ENCODE measurements at regions not wholly inside any gene's neighbourhood (a gene's known extent, or its start where the extent isn't known, plus 50 kb on each side); places are given as distances from the start of the nearest gene placed in this dataset.
A peak's percentile ranks its signal among the peaks of the same experiment; 100 is the strongest.

DNA sequence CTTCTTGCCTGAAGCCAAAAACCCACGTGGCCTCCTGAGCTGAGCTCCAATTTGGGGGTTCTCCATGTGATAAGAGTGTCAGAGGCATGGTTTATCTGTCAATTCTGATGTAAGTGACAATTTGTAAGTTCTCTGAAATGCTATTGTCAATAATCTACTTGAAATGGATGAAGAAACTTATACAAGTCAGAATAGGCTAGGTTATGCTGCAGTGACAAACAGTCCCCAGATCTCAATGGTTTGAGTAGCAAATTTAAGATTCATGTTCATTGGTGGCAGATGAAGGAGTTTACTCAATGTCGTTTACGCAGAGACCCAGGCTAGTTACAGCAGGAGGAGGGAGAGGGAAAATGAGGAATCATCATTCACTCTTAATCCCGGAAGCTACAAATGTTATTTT, 352.4 kb downstream of the KIF16B start:
- DNase-seq (ENCODE audit: low spot score) = no peak

DNA sequence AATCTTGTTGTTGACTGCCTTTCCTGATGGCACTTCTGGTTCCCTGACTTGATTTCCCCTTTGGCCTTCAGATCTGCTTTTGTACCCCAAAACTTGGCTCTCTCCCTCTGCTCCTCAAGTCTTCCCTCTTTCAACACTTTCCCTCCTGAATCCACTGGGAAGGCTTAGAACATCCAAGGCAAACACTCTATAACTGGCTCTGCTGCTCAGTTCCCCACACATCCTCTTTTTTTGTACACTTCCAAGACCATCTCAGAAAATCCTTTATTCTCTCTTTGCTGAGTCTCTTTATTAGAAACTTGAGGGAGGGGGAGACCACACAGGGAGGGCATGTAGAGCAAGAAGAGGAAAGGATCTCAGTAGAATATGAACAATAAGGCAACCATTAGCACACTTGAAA, 354.1 kb downstream of the KIF16B start:
- DNase-seq (ENCODE audit: low spot score) = no peak

DNA sequence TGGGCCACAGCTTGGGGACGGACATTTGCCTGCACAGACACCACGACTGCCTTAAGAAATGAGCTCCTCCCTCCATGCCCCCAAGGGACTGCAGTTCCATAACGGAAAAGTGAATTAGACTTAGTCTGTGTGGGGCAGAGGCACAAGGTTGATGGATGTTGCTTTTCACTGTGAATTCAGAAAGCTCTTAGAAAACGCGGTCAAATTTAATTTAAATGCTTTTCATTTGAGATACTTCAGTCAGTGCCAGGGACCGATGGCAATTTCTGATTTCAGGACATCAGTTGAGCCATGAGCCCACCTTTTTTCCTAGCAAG, 356.4 kb downstream of the KIF16B start:
- no peak for DNase-seq (ENCODE audit: low spot score)

DNA sequence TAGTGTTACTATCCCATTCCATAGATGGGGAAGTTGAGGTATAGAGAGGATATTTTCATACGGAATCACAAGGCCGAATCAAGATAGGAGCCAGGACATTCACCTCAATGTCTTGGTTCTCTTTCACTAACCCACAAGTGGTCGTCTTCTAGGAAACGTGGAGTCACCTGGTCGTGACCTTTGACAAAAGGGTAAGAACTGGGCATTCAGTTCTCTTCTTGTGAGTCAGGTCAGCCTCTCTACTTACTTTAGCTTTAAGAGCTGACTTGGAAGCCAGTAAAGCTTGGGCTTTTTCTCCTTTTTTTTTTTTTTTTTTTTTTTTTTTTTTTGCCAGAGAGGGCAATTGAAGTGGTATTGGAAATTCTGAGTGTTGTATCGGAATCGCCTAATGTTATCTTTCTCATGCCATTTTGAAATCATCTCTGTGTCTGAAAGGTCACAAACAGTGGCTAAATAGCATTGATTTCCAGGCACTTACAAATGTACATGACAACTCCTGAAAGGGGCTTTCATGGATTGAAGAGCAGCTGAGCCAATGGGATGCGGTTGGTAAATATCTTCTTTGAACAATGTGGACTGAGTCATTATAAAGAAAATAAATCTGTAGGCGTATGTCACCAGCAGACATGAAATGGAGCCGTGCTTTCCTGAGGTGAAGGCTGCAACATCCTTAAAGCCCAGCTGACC, 356.9 kb downstream of the KIF16B start:
- DNase-seq (ENCODE audit: low spot score) = no peak

DNA sequence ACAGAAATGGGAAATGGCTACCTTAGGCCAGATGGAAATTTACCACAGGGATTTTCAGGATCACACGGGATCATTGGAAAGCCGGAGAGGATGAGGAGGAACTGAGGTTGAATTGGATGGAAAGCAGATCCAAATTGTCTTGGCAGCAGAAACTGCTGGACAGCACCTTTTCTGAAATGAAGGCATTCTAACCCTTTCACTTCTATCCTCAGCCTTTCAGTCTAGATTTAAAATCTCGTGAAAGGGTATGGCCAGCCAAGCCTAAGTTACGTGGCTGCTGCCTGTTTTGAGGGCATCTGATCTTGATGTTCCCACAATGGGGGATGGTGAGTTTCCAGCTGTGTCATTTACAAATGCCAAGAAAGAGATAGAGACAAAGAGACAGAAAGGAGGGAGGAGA, 358.2 kb downstream of the KIF16B start:
- DNase-seq (ENCODE audit: low spot score) = no peak

DNA sequence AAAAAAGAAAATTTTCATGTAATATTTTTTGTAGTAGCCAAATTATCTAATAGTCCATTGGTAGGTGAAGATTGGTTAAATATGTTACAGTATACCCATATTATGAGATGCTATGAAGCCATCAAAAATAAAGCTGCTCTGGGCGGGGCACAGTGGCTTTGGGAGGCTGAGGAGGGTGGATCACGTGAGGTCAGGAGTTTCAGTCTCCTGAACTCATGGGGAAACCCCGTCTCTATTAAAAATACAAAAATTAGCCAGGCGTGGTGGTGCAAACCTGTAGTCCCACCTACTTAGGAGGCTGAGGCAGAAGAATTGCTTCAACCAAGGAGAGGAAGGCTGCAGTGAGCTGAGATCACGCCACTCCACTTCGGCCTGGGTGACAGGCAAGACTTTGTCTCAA, 360.5 kb downstream of the KIF16B start:
- no peak for DNase-seq (ENCODE audit: low spot score)

DNA sequence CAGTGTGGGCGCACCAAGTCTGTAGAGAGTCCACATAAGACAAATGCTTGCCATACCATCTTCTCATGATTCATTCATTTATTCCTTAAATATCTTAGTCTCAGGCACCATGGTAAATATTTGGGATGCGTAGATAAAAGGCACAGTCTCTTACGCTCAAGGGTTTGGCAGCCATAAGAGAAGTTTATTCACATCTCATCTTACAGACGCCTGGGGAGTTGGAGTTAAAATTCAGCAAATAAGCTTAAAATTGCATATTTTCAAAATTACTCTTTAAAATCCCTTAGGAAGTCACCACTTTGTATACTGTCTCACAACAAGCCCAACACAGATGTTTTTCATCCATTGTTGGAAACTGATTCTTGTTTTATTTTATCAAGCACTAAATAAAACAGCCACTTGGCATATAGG, 363.3 kb downstream of the KIF16B start:
- DNase-seq (ENCODE audit: low spot score) = no peak

DNA sequence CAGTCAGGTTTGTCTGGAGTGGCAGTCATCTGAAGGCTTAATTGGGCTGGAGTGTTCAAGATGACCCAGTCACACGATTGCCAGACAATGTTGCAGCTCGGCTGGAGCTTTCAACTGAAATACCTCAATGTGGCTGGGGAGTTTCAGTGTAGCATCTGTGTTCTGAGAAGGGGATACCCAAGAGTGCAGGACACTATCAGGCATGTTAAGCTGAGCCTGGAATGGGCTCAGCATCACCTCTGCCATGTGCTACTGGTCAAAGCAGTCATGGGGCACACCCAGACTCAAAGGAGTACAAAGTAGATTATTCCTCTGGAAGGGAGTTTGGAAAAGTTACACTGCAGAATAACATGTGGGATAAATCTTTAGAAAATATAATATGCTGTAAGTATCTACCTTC, 363.9 kb downstream of the KIF16B start:
- no peak for DNase-seq (ENCODE audit: low spot score)

DNA sequence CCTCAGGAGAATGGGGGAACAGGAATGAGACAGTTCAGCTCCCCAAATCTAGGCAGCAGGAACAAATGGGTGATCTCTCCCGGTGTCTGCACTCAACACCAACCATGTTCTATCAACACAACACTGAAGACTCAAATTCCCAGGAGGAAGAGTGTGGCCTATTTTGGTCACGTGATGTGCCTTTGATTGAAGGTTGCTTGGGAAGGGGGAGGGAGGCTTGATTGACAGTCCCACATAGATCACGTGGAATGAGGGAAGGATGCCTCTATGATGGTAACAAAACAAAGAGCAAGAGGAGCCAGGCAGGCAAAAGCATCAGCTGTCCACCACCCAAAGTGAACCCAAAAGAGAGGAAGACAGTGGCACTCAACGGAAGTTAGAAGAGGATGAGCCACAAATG, 364.8 kb downstream of the KIF16B start:
- DNase-seq (ENCODE audit: low spot score) = no peak

DNA sequence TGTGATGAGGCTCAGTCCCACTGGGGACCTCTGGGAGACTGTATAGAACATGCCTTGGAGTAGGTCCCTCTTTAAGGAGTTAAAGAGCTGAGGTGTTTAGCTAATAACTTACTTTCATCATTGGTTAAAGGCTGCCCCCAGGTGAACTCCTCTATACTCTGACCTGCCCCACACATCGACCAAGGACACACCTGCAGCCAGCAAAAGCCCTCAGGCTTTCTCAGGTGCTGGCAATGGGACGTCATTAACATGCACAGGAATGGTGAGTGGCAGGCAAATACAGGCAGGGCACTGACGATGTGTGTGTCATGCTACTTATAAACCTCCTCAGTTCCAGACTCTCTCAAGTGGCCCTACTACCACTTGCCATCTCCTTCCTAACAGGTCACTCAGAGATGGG, 366.4 kb downstream of the KIF16B start:
- no peak for DNase-seq (ENCODE audit: low spot score)

DNA sequence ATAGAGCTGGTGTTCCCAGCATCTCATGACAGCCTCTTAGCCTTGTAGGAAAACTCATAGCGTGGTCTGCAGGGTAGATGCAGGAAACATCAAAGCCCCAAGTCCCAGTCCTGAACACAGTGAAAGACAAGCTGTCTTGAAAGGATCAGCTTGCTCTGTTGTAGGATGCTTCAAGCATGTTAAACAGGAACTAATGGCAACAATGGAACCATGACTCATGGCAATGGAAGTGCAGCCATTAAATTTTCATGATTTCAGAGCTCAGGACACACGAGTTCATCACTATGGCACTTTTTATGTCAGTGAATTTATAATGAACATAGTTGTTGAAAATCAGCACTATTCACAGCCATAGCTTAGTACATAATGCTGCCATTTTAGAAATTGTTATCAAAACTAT, 367.7 kb downstream of the KIF16B start:
- no peak for DNase-seq (ENCODE audit: low spot score)

DNA sequence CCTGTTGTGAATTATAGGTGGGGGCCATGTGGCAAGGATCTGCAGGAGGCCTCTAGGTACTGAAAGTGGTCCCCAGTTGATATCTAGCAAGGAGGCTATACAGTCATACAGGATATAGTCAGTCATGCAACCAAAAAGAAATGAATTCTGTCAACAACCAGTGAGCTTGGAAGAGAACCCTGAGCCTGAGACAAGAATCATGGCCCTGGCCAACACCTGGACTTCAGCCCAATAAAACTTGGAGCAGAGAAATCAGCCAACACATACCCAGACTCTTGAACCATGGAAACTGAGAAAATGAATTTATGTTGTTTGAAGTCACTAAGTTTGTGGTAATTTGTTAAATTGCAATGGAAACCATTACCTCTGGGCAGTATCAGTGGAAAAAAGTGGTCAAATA, 370.2 kb downstream of the KIF16B start:
- DNase-seq (ENCODE audit: low spot score) = no peak

DNA sequence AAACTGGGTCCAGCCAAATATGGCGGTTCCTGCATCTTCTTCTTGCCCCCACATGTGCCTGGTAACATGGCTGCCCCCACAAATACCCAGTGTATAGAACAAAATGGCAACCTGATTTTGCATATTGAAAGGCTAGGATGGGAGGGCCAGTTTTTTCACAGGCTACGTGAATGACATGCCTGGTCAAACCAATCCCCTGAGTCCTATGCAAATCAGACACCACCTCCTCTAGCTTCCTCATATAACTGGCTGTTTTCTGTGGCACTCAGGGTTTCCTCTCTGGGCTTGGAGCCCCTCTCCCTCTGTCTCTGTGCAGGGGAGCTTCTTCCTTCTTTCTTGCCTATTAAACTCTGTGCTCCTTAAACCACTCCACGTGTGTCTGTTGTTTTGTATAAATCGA, 372.1 kb downstream of the KIF16B start:
- no peak for DNase-seq (ENCODE audit: low spot score)

DNA sequence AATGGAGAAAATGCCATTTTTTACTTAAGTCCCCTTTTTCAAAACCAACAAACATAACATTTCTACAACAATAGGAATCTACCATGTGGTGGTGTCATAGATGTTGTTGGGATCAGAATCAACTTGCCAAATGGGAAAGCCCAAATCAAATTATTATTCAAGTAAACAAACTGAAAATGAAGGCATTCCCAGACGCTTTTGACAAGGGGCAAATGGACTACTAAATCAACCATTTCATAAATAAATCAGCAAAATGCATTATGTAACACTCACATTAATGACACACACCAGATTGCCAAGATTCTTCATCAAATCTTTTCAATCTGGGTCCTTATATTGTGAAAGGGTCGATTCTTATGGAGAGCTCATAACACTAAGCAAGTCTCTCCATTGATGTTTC, 375.6 kb downstream of the KIF16B start:
- DNase-seq (ENCODE audit: low spot score) = no peak

DNA sequence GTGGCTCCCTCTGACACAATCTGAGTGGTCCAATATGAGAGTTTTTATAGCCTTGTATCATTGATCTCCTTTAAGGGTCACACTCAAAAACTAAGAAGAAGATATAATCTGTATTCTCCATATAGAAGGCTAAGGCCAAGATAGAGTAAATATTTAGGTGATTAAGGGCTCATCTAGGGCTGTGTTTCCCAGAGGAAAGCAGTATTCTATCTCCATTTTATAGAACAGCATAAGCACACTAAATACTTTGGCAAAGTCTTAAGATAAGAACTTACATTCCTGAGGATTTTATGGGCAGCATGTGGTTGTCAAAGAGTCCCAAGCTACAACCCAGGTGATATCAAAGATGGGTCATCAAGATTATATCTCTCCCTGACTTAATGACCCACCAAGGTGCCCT, 377.6 kb downstream of the KIF16B start:
- no peak for DNase-seq (ENCODE audit: low spot score)

DNA sequence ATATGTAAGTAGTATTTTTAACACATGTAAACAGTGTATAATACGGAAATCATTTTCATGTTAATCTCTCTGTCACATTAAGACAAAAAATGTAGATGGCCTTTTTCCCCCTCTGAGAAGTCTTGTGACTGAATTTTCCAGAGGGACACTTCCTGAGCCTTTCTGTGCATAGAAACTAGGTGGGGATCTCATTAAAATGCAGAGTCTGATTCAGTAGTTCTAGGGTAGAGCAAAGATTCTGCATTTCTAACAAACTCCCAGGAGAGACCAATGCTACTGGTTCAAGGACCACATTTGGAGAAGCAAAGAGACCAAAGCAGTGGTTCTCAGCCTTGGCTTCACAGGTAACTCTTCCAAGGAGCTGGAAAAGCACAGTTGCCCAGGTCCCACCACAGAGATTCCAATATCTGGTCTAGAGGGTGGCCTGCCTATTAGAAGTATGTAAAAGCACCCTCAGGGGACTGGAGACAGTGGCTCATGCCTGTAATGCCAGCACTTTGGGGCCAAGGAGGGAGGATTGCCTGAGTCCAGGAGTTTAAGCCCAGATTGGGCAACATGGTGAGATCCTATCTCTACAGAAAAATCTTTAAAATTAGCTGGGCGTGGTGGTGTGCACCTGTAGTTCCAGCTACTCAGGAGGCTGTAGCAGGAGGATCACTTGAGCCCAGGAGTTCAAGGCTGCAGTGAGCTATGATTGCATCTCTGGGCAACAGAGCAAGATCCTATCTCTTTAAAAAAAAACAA, 378.5 kb downstream of the KIF16B start:
- no peak for DNase-seq (ENCODE audit: low spot score)

DNA sequence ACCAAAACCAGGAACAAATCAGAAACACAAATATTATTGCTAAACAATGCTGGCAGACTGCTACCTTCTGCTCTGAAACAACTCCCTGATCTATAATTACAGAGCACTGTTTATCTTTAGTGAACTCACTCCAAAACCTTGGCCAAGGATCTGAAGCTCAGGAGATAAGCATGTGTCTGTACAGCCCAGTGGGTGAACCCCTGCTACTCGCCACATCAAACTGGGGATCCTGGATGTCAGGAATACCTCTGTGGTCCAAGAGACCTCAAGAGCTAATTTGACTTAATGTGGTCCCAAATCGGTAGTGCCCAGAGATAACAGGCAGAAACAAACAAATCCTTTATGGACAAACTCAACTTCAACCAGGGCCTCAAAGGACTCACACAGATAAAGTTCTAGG, 381.8 kb downstream of the KIF16B start:
- DNase-seq (ENCODE audit: low spot score) = peak; percentile 18

DNA sequence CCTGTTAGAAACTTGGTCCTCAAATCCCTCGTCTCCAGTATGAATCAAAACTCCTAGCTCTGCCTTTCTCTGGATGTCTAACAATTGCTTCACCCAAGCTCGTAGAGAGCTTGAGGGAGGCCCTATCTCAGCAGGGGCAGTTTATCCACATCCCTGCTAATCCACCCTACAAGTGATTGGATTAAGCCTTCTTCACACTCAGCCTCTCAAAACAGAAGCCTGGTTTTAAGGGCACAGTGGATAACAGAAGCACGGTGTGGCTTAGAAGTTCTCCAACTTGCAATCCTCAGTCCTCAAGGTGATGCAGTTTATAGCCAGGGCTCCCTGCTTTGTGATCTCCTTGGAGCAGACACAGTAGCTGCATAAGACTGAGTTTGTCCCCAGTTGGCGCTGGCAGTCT, 383.9 kb downstream of the KIF16B start:
- no peak for DNase-seq (ENCODE audit: low spot score)

DNA sequence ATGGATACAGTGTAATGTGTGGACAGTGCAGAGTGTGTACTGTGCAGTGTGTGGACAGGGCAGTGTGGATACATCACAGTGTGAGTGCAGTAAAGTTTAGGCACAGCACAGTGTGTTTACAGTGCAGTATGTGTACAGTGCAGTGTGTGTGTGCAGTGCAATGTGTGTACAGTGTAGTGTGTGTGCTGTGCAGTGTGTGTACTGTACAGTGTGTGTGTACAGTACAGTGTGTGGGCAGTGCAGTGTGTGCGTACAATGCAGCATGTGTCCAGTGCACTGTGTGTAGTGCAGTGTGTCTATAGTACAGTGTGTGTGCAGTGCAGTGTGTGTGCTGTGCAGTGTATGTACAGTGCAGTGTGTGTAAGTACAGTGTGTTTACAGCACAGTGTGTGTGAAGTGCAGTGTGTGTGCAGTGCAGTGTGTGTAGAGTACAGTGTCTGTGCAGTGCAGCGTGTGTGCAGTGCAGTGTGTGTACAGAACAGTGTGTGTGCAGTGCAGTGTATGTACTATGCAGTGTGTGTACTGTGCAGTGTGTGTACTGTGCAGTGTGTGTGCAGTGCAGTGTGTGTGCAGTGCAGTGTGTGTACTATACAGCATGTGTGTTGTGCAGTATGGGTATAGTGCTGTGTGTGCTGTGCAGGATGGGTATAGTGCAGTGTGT, 385.2 kb downstream of the KIF16B start:
- DNase-seq (ENCODE audit: low spot score) = no peak

DNA sequence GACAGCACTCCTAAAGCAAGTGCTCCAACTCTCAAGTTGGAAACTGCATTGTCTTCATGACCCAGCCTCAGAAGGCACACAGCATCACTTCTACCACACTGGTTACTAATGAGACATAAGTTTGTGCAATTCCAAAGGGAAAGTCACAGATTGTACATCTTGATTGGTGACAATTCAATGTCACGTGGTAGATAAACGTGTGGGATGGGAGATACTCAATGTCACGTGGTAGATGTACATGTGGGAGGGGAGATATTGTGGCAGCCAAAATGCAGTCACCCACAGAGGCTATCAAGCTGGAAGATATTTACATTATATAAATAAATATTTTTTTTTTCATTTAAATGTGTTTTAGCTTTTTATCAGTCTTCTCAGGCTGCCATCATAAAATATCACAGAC, 393.3 kb downstream of the KIF16B start:
- no peak for DNase-seq (ENCODE audit: low spot score)

DNA sequence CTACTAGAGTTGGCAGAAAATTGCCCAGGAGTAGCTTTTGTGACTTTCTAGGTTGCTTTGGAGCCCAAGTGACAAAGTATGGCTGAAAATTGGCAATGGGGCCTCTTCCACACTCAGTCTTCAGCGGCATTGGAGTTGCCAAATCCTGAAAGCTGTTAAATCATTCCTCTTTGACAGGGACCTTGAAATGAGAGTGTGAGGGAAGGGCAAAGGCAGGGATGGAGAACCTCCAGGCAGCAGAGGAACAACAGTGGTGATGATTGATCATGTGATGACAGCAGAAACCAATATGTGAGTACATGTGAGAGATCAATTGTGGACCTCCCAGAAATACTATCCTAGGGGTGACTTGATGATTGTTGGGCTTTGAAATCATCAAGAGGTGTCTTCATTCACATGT, 393.9 kb downstream of the KIF16B start:
- DNase-seq (ENCODE audit: low spot score) = no peak

DNA sequence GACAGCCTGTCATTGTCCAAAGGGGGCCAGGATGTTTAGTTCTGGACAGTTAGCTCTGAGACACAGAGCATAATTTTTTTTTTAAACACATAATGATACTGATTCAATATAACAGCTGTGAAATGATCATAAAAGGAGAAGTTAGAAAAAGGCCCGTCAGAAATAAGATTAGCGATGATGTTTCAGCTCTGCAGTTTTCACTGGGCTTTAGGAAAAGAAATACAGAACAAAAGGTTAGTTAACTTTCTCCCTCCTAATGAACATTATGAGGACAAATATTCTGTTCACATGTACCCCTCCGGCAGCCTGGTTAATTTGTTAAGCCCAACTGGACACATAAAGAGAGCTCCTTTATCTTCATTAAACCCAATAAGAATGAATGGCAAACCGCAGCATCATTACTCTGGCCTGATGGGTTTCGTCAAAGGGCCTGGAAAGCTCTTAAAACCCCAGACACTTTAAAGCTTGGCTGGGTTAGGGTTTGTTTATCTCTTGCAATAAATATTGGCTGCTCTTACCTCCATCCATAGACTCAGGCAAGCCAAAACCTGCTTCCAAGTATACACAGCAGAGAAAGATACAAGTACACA, 394.6 kb downstream of the KIF16B start:
- DNase-seq (ENCODE audit: low spot score) = no peak

DNA sequence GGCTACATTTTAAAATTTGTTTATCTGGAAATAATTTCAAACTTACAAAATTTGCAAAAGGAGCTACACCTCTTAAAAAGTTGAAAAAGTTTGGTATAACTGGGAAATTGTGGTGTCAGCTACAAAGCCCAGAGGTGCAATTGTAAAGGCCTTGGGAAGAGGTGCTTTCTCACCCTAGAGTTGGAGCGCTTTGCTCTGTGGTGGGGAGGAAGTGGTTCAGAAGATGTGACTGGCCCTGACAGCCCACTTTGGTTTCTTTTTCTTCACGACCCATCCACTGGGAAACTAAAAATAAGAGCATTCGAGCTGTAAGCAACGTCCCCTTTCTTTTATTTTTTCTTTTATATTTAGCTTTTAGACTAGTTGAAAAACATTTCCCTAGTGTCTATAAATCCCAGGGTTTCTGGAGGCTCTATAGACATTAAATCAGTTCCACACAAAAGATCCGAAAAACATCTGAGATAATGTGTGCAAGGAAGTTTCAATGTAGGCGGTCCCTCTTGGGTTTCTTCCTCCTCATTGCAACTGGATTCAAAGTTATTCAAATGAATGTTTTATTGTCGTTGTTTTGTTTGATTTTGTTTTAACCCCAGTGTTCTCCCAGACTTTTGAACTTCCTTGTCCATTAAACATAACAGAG, 397.8 kb downstream of the KIF16B start:
- no peak for DNase-seq (ENCODE audit: low spot score)

All from HuH-7 (cell line).